Retinal pigment epithelial cell (primary cell): ENCODE measurements at regions not wholly inside any gene's neighbourhood (a gene's known extent, or its start where the extent isn't known, plus 50 kb on each side); places are given as distances from the start of the nearest gene placed in this dataset.

Experiments used
- DNase-seq: peaks from one replicate; pipeline ENCODE4 v3.0.0-alpha.2; 2010; ENCODE audit warnings: low read depth
- H3K4me3 ChIP-seq: 2 replicates; pipeline ENCODE4 v1.5.1; 2011; ENCODE audit warnings: mild to moderate bottlenecking, low read length, control low read depth, moderate library complexity
- TF ChIP-seq, protein P1 (sequence below): conservative IDR thresholded peaks from 2 replicates; pipeline ENCODE4 v1.5.1; 2011; ENCODE audit warnings: low read depth, low read length, control low read depth, inconsistent platforms

DNA sequence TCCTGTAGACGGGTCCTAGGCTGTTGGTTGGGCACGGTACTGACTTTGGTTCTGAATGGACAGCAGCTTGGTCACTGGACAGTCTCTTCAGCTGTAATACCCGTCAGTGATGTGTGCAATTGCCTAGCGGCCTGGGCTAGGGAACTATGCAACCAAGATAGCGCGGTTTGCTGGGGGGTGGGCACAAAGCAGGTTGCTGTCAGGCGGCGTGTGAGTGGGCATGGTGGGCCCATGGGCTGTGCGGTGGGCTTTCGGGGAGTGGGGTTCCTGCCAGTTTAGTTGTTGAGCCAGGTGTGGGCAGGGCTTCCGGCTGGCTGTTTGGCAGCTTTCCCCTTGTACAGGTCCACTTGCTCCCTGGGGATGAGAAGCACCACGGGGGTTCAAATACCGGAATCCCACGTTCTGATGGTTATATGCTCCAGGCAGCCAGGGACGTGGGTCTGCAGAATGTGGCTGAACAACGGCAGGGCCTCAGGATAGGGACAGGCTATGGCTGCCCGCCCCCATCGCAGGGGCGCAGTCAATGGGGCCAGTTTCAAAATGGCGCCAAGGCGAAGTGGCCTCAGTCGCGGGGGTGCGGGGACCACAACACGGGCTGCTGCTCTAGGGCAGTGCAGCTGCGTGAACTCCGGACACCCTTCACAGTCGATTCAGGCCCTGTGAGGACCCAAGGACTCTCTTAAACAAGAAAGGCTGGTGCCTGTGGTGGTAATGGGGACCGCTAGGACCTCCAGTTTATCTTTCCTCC is 407.5 kb upstream of the FIGN start:
- no peak for DNase-seq
- TF ChIP-seq, protein P1, sequence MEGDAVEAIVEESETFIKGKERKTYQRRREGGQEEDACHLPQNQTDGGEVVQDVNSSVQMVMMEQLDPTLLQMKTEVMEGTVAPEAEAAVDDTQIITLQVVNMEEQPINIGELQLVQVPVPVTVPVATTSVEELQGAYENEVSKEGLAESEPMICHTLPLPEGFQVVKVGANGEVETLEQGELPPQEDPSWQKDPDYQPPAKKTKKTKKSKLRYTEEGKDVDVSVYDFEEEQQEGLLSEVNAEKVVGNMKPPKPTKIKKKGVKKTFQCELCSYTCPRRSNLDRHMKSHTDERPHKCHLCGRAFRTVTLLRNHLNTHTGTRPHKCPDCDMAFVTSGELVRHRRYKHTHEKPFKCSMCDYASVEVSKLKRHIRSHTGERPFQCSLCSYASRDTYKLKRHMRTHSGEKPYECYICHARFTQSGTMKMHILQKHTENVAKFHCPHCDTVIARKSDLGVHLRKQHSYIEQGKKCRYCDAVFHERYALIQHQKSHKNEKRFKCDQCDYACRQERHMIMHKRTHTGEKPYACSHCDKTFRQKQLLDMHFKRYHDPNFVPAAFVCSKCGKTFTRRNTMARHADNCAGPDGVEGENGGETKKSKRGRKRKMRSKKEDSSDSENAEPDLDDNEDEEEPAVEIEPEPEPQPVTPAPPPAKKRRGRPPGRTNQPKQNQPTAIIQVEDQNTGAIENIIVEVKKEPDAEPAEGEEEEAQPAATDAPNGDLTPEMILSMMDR, result no peak
- H3K4me3 ChIP-seq, result no peak overlapping the region

DNA sequence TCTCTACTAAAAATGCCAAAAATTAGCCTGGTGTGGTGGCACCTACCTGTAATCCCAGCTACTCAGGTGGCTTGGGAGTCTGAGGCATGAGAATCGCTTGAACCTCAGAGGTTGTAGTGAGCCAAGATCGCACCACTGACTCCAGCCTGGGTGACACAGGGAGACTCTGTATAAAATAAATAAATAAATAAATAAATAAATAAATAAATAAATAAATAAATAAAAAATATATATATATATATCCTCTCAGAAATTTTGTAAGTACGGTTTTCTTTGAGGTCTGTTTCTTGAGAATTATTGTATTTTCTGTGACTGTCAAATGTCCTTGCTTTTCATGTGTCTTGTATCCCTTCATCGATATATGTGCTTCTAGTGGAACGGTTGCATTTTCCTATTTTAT is 406.9 kb upstream of the FIGN start:
- no peak for DNase-seq
- TF ChIP-seq, protein P1, result no peak
- H3K4me3 ChIP-seq, result no peak overlapping the region

DNA sequence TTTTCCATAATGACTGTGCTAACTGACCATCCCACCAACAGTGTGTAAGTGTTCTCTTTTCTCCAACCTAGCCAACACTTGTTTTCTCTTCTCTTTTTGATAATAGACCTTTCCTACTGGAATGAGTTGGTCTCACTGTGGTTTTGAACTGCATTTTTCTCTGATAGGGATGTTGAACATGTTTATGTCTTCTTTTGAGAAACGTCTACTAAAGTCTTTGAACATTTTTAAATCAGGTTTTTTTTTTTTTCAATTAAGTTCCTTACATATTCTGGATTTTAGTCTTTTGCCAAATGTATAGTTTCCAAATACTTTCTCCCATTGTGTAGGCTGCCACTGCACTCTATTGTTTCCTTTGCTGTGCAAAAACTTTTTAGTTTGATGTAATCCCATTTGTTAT is 405.5 kb upstream of the FIGN start:
- DNase-seq, result no peak
- TF ChIP-seq, protein P1, result no peak
- no peak overlapping the region for H3K4me3 ChIP-seq

DNA sequence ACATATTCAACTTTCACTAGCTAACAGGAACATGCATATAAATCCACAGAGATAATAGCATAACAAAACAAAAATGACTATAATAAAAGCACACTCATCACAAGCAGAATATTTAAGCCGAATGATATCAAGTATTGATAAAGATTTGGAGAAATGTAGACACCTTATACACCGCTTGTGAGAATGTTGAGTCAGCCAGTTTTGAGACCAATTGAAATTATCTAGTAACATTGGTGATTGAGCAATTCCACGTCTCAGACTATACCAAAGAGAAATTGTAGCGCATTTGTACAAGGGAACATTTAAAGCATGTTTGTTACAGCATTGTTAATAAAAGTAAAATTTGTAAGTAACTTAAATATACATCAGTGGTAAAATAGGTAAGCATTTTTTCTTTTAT is 402.9 kb upstream of the FIGN start:
- no peak for DNase-seq
- TF ChIP-seq, protein P1, result no peak
- H3K4me3 ChIP-seq, result no peak overlapping the region

DNA sequence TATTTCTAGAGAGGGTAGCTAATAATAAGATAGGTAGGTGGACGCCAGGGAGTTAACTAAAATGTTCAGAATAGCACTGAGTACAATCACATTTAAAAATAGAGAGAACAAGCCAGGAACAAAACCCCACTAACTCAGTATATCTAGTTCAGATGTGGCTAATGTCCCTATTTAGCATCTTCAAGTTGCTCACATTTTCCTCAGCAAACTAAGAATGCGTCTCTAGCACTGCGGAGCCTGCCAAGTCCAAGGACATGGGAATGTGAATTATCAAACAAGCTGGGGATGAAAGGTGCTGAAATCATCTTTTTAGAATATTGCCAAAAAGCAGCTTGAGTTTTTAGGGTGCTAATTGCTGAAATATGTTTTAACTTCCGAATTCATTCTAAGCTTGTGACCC is 398.5 kb upstream of the FIGN start:
- DNase-seq, result no peak
- H3K4me3 ChIP-seq, result no peak overlapping the region
- TF ChIP-seq, protein P1, result no peak

DNA sequence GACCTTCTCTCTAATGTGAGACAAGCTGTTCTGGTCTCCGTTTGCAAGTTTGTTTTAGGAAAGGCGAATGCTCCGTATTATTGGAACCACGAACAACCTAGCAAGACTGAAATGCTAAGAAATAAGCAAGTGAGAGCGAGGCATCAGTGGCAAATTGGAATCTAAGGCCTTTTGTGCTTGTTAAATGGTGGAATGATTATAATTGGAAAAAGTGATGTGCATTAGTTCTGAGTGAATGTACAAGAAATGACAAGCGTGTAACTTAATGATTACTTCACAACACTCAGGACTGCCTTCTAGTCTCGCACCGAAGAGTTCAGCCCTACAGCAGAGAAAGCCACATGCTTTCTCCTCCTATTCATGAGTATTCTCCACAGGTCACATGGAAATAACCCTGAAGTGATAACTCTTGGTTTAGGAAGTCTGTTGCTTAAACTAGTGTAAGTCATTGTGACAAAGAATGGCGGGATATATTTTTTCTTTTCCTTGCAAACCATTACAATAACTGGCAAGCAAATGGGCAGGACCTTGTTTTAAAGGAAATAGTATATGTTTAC is 392.2 kb upstream of the FIGN start:
- TF ChIP-seq, protein P1, result no peak
- no peak overlapping the region for H3K4me3 ChIP-seq
- no peak for DNase-seq
